AG10803 (cell line): ENCODE measurements at regions not wholly inside any gene's neighbourhood (a gene's known extent, or its start where the extent isn't known, plus 50 kb on each side); places are given as distances from the start of the nearest gene placed in this dataset.

Experiments used
- DNase-seq: peaks from one replicate; pipeline ENCODE4 v3.0.0; 2010; ENCODE audit warnings: low read depth
- H3K4me3 ChIP-seq: 2 replicates; pipeline ENCODE4 v1.5.1; 2011; ENCODE audit warnings: mild to moderate bottlenecking, low read length, control low read depth
- CTCF ChIP-seq: conservative IDR thresholded peaks from 2 replicates; pipeline ENCODE4 v1.5.1; 2011; ENCODE audit warnings: mild to moderate bottlenecking, low read length, control low read depth, inconsistent platforms

DNA sequence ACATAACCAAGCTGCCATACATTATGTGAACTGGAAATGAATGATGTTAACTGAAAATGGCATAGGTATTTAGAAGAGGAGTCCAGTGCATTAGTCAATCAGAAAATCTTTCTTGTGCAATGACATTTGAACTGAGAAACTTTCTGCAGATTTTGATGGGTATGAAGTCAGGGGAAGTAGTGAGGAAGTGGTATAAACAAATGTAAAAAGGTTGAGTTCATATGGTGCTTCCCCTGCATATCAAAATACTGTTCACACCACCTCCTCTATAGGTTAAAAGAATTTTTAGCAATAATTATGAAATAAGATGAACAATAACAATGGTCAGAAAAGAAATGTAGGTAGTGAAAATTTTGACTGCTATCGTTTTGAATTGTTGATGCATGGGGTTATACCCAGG is 800.0 kb downstream of the SLITRK6 start:
- no peak for TF ChIP-seq CTCF
- DNase-seq, result no peak
- H3K4me3 ChIP-seq, result no peak overlapping the region

- no peak overlapping the region for H3K4me3 ChIP-seq
- no peak for DNase-seq
- no peak for TF ChIP-seq CTCF
These were observed 800.5 kb downstream of the SLITRK6 start for GRCh38 chr13:84998681-84999080.

DNA sequence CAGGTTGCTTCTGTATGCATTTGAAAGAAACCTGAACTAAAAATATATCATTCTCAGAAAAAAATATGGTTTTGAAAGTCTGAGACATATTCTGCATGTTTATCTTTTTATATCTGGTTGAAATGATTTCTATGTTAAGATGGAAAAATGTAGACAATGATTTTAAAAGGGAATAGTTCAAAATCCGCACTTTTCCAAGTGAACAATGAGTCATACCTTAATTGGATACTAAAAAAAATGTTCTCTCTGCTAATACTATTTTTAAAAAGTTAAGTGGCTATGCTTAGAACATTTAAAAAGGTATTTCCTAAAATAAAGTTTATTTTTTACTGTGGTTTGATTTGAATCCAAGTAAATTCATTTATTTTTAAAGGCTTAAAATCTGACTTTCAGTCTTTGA is 801.4 kb downstream of the SLITRK6 start:
- no peak for DNase-seq
- no peak overlapping the region for H3K4me3 ChIP-seq
- TF ChIP-seq CTCF, result no peak

GRCh38 chr13:84994582-84994981 is 804.6 kb downstream of the SLITRK6 start:
- no peak for TF ChIP-seq CTCF
- DNase-seq, result no peak
- H3K4me3 ChIP-seq, result no peak overlapping the region

- H3K4me3 ChIP-seq, result no peak overlapping the region
- no peak for DNase-seq
- no peak for TF ChIP-seq CTCF
These were observed 813.4 kb downstream of the SLITRK6 start for GRCh38 chr13:84985860-84986259.

GRCh38 chr13:84983321-84983720 is 815.9 kb downstream of the SLITRK6 start:
- no peak for DNase-seq
- H3K4me3 ChIP-seq, result no peak overlapping the region
- TF ChIP-seq CTCF, result no peak

DNA sequence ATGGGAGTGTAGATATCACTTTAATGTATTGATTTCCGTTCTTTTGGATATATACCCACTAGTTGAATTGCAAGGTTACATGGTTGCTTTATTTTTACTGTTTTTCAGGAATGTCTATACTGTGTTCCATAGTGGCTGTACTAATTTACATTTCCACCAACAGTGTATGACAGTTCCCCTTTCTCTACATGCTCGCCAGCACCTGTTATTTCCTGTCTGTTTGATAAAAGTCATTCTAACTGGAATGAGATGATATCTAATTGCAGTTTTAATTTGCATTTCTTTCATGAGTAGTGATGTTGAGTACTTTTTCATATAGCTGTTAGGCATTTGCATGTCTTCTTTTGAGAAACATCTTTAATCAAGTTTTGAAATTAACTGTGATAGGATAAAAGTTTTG is 818.6 kb downstream of the SLITRK6 start:
- no peak overlapping the region for H3K4me3 ChIP-seq
- DNase-seq, result no peak
- no peak for TF ChIP-seq CTCF
